T-helper 2 cell (primary cell): ENCODE measurements at regions not wholly inside any gene's neighbourhood (a gene's known extent, or its start where the extent isn't known, plus 50 kb on each side); places are given as distances from the start of the nearest gene placed in this dataset.

Source experiments
- DNase-seq, 5 experiments: peaks; one replicate each; pipeline versions ENCODE4 v3.0.0 to v3.0.0-alpha.2; 2012 to 2022

DNA sequence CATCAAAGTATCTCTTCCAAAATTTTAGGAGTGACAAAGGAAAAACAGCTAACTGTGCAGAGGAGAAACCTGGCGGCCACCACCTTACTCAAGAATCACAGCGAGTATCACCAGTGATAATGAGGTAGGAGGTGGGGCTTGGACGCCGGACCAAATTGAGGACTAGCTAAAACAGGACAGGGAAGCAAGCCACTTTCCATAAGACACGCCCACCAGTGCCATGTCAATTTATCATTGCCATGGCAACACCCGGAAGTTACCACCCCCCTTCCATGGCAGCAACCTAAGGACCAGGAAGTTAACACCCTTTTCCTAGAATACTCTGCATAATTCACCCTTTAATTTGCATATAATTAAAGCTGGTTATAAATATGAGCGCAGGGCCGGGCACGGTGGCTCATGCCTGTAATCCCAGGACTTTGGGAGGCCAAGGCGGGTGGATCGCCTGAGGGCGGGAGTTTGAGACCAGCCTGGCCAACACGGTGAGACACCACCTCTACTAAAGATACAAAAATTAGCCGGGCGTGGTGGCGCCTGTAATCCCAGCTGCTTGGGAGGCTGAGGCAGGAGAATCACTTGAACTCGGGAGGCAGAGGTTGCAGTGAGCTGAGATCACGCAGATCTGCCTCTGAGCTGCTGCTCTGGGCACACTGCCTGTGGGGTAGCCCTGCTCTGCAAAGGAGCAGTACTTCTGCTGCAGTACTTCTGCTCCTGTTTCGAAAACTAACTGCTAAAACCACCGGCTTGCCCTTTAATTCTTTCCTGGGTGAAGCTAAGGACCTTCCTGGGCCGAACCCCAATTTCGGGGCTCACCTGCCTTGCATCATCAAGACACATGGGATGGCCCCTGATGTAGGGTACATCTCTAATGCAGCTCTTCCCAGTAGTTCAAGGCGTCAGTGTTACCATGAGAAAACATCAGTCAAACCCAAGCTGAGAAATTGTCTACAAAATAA, 116.7 kb downstream of the HMX1 start:
- peak in 1 of 5 experiments; percentile 0 for DNase-seq

DNA sequence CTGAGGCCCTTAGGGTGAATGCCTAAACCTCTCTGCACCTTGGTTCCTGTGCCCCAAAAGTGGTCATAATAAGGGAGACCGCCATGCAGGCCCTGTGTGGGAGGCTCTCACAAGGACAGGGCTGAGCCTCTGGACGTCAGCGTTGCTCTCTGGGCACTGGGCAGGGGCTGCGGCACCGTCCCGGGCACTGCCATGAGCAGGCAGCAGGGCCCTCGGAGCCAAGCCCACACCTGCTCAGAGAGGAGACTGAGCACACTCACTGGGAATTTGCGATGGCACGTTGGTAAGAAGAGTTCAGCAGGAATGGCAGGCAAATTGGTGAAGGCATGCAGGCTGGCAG, 123.4 kb downstream of the HMX1 start:
- DNase-seq: peak in 1 of 5 experiments; percentile 0

DNA sequence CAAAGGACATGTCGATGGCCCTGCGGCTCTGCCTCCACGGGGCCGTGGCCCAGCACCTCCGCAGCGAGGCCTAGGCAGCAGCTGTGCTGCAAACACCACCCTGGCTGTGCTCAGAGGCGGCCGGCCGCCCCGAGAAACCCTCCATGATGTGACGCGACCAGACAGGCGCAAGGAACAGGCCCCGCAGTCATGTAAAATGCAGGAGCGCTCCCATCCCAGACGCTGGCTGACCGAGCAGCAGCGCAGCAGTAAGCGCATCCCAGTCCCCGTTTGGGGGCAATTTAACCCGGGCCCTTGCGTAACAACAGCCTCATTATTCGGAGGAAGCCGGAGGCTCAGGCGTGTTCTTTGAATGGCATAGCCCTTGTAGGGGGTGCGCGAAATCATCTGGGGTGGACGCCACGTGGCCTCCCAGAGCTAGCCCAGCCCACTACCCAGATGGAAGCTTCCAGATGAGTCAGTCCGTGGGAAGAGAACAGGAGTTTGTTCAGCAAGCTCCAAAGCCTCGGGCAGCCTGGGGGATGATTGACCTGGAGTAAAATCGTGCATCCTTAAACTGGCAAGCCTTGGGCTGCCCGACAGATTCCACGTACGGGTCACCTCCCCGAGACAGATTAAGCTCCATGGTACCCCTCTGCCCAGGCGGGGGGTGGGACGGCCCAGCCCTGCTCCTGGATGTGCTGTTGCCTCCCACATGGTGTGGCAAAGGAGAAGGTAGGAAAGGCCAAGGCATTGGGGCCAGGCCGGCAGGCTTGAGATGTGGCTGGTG, 124.0 kb downstream of the HMX1 start:
- DNase-seq: peak in 1 of 5 experiments; percentile 1

DNA sequence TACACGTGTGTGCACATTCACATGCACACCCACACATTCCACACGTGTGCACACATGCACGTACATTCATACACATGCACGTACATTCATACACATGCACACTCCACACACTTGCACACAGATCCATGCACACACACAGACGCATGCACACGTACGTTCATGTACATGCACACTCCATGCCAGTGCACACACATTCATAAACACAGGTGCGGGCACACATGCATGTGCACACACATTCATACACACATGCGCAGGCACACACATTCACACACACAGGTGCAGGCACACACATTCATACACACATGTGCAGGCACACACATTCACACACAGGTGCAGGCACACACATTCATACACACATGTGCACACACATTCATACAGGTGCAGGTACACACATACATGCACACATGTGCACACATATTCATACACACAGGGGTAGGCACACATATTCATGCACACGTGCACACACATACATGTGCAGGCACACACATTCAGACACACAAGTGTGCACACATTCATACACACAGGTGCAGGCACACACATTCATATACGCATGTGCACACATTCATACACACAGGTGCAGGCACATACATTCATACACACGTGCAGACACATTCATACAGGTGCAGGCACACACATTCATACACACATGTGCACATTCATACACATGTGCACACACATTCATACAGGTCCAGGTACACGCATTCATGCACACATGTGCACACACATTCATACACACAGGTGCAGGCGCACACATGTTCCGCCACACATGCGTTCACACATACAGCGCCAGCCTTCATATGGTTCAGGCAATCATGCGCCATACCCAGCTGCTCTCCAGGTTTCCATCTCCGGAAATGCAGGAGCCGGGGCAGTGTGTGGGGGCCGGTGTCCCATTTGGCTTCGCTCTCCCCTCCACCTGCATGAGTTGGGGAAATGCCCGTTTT, 124.8 kb downstream of the HMX1 start:
- DNase-seq: no peak

DNA sequence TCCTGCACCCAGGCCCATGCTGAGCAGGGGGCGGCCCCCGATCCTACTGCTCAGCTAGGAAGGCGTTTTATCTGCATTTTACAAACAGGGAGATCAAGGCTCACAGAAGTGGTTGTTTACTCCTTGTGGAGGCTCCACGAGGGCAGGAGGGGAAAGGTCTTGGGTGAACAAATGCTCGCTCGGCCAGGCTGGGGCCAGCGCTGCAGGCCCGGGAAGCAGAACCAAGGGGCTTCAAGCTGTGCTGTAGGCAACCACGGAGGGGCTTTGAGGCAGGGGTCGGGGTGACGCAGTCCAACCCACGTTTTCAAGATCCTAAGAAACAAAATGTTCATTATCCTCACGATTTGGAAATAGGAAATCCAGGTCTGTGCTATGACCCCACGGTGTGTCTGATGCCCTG, 125.8 kb downstream of the HMX1 start:
- no peak for DNase-seq

DNA sequence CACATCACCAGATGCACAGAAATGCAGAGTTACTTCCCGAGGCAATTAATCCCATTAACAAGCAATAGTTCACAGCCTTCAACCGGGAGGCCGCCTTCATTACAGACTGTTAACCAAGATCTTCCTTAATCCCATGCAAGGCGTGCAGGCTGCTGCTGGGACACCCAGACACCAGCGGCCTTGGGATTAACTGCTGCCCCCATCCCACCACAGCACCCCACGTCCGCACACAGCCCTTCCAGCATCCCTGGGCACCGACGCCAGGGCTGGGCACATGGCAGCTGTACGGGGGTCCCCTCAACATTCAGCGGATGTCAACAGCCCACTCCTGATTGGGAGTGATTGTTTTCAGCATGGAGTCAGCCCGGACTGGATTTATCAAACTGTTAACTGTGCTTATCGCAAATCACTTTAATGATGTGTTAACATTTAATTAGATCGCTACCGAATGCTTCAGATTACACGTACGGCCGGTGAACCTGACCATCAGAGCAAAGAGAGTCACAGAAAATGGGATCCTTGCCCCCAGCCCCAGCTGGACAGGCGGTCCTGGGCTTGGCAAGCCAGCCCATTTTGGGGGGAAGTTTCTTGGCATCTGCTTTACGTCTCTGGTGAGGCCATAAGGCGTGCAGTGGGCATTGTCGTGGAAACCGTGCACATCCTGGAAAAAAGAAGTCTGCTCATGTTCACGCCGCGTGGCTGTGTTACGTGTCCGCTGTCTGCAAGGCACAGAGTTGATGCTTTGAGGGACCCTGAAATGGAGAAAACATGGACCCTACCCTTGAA, 126.4 kb downstream of the HMX1 start:
- no peak for DNase-seq

DNA sequence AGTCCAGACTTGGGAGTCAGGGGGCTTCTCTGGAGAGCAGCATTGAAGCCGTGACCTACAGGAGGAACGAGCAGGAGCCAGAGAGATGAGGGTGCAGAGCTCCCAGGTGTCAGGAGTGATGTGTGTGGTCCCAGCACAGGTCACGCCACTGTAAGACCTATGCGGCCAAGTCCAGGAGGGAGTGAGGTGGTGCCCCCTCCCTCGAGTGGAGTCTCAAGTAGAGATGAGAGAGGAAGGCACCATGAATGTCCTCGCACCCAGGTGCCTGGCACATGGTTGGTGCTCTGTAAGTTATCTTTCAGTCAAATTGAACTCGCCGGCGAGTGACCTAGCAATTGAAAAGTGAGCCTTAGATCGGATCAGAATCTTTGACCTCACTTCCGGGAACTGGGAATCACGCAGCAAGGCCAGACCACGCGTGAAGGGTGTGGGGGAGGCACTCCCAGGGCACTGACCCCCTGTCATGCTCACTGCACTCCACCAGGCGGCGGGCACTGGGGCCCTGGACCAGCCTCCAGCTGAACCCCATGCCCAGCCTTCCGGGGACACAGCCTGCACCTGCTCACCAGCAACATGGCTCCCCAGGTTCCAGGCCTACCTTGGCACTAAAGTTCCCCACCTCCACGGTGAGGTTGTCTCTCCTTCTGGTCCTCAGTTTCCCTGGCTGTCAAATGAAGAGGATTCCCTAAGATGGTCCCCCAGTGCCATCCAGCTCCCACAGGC, 127.4 kb downstream of the HMX1 start:
- DNase-seq: no peak

DNA sequence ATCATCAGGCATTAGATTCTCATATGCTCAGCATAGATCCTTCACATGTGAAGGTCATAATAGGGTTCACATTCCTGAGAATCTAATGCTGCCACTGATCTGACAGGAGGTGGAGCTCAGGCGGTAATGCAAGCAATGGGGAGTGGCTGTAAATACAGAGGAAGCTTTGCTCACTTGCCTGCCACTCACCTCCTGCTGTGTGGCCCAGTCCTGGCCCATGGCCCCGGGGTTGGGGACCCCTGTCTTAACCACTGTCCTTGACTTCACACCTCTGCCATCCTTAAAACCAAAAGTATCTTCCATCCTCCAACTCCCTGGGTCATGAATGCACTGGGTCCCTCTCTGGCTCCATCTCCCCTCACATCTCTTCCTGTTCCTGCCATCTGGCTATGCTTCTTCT, 129.1 kb downstream of the HMX1 start:
- no peak for DNase-seq

DNA sequence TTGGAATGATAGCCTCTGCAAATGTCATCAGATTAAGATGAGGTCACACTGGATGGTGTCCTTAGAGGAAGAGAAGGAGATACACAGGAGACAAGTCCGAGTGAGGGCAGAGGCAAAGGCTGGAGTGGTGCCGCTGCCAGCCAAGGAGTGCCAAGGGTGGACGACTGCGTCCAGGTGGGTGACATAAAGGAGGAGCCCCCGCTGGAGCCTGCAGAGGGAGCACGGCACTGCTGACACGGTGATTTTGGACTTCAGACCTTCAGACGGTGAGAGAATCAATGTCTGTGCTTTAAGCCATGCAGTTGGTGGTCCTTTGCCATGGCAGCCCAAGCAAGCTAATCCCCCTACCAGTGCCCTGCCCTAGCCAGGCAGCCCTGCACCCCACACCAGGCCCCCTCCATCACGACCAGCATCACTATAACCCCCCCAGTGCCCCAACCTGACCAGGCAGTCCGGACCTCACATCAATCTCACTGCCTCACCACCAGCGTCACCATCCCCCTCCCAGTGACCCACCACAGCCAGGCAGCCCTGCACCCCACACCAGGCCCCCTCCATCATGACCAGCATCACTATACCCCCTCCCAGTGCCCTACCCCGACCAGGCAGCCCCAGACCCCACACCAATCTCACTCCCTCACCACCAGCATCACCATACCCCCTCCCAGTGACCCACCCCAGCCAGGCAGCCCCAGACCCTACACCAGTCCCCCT, 130.0 kb downstream of the HMX1 start:
- no peak for DNase-seq

DNA sequence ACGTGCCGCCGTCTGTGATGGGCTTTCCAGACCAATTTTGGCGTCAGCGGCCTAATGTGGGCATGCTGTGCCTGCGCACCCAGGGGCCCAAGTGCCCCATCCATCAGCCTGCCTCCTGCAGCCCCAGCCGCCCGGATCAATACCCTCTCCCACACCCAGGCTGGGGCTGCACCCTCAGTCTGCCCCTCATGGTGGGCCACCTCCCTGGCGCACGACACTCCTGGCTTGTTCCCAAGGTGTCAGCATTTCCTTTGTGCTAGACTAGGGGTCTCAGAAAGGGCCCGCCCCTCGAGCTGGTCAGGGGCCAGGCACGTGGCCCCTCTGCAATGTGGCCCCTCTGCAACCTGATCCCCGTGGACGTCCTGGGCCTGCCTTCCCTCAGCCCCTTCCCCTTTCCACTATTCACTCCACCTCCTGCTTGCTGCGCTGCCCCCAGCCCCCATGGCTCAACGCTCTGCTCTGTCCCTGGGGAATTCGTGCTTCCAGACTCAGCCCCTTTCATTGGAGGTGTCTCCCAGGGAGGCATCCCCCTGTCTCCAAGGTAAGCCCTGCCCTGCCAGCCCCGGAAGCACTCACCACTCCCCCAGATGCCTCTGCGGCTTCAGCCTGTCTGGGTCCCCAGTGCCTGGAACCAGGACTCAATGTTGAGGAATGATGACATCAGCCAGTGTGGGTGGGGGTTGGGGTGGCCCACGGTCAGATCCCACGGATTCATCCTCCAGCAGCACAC, 130.8 kb downstream of the HMX1 start:
- no peak for DNase-seq

DNA sequence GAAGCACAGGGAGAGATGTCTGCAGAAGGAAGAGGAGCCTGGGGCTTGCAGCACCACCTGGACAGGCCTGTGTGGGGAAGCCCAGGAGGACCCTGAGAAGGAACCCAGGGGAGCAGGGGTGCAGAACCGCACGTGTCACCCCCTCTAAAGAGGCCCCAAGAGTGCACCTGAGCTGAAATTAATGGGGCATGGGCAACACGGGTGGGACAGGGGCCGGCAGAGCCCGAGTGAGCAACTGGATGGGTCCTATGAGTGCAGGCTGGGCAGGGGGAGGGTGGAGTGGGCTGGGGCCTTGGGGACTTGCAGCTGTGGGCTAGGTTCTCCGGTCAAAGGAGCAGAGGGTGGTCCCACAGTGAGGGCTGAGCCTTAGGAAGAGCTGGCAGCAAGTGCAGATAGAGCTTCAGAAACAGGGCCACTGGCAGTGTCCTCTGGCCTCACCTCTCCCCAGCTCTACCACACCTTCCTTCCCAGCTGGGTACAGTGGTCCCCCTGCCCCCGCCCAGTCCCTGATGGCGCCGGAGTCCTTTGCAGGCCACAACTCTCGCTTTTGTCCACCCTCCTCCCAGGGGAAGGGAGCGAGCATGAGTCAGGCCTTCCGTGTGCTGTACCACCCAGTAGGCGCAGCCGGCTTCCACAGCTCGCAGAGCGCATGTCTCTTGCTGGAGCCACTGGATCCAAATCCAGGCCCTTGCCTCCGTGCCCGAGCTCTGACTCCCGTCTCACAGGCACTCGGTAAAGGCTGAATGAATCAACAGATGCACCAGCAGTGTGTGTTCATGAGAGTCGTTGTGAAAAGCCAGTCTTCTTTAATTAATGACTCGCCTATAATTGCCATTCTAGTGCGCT, 131.6 kb downstream of the HMX1 start:
- DNase-seq: no peak

DNA sequence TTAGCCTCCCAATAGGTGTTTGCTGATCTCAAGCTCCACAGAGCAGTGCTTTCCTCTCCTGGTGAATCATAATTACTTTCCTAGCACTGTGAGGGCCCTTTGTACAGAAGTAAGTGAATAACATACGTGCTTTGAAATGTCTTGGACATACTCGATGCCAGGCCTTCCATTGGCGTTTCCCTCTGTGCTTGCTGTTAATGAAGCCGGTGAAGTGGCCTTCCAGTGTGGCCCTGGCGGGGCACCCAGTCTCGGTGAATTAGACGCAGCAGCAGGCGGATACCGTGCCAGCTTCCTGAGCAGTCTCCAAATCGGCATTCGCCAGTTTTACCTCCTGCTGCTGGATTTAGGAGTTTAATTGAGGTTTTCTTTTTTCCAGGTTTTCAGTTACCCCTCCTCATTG, 132.3 kb downstream of the HMX1 start:
- no peak for DNase-seq

DNA sequence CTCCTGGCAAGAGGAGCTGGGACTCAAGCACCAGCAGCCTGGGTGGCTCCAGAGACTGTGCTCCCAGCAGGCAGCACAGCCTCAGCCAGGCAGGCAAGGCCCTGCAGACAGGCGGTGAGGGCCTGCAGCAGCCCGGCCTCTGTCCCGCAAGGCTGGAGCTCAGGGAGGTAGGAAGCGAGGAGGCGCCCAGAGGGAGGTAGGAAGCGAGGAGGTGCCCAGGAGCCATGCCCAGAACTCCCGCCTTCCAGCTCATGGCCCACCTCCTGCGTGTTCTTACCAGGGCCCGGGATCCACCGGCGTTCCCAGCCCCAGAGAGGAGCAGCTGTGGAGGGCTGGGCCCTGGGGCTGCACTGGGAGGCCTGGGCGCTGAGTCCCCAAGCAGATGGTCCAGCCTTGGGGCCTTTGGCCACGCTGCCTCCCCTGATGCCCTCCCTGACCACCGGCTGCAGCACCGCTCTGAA, 133.1 kb downstream of the HMX1 start:
- no peak for DNase-seq

DNA sequence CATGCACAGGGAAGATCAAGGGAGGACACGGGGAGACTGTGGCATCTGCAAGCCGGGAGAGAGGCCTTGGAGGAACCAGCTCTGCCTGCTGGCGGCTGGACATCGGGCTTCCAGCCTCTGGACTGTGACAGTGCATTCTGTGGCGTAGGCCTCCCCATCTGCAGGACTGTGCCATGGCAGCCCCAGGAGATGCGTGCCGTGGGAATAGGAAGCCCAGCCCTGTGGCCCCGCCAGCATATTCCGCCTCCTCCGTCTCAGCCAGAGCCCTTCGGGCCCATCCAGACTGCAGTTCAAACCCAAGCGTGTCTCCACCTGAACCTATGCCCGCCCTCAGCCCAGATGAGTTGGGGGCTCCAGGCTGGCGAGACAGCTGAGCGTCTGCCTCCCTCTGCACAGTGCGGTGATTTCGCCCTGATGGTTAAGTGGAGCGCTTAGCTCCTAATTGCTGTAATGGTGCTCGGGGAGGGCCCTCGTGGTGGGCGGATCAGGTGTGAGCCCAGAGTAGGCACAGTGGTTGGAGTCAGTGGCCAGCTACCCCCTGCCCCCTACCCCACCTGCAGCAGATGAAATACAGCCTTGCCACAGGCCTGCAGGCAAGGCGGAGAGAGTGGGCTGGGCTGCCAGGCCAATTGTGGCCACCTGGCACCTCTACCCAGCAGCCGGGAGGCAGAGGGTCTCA, 133.9 kb downstream of the HMX1 start:
- no peak for DNase-seq

DNA sequence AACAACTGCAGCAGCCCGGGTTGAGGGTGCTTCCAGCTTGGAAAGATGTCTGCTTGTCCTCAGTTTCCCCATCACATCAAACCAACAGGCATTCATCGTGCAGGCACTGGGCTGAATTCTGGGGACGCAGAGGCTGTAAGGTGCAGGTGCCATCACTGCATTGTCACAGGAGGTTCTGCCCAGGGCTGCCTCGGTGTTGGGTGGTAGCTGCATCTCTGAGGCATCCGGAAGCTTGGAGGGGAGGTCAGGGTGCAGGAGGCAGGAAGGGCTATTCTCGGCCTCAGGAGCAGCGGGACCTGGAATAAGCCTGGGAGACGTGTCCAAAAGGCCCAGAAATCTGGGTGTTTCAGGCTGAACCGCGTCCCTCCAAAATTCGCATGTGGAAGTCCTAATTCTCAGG, 134.6 kb downstream of the HMX1 start:
- DNase-seq: no peak

DNA sequence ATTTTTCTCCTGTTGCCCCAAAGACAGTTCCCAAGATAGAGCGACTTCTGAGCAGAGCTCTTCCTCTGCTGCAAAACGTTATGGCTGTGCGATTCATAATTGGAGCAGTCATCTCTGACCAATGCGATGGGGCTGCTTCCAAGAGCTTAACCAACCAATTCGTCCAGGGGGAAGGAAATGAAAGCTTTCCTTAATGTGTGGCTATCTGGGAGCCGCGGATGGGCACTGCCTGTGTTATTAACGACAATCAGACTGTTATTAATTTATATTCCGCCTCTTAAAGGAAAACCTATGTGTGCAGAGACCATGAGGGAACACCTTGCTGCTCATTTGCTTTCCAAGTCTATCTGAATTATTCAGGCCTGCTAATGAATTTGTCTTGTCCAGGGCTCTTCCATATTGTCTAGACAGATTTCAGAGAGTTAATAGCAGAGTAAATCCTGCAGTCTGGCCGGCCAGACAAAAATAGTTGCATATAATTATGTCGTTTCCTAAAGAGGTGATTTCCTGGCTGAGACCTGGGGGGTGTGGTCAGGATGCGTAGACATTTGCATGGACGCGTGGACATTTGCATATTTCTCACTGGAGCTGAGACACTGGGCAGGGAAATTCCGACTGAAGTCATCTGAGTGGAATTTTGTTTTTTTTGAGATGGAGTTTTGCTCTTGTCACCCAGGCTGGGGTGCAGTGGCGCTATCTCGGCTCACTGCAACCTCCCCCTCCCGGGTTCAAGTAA, 135.4 kb downstream of the HMX1 start:
- DNase-seq: no peak
